HepG2 (cell line): ENCODE measurements at regions not wholly inside any gene's neighbourhood (a gene's known extent, or its start where the extent isn't known, plus 50 kb on each side); places are given as distances from the start of the nearest gene placed in this dataset.

Experiments used
- ATAC-seq: fragments of 200-7000 bp; cut with Tn5 transposase; 3 replicates; pipeline ENCODE4 v1.9.1; 2020; ENCODE audit warnings: mild to moderate bottlenecking, moderate library complexity
- BruUV-seq: library from RNA; stranded (reverse); fragments of 400-500 nt; replicated peaks from 2 replicates; lab custom pipeline; 2021; lab: Mats Ljungman, UMichigan
- CTCF ChIA-PET: fragments of 300-600 bp; formaldehyde crosslinking; extraction: SDS; loops from one replicate; lab custom pipeline; 2021; ENCODE audit warnings: low total read pairs, inconsistent platforms, low intra/inter-chr PET ratio; lab: Yijun Ruan, JAX
- POLR2A ChIA-PET: fragments of 350-600 bp; sonication (Branson Sonifier 250); formaldehyde crosslinking; loops from one replicate; lab custom pipeline; 2020; ENCODE audit warnings: antibody characterized with exemption, inconsistent platforms; lab: Yijun Ruan, JAX
- DNase-seq: peaks from one replicate; pipeline ENCODE4 v3.0.0-alpha.2; 2015; ENCODE audit warnings: low spot score
- FAIRE-seq: peaks from 3 replicates; lab custom pipeline; 2011; peaks lifted over from hg19 to GRCh38; lab: Jason Lieb, UNC
- H2AFZ ChIP-seq: one replicate; pipeline ENCODE4 v1.6.1; 2011; ENCODE audit warnings: low read length, inconsistent platforms
- H3K27ac ChIP-seq: fragments of 300-600 bp; 3 replicates; pipeline ENCODE4 v1.8.0; 2011; ENCODE audit warnings: mixed run types, mild to moderate bottlenecking, mixed read lengths, low read length, inconsistent platforms; ENCODE audit not compliant: insufficient read depth; ENCODE audit errors: extremely low read length
- H3K27me3 ChIP-seq, 2 experiments: fragments of 200-600 bp in 1 of 2; 2 replicates in 1 of 2; 3 replicates in 1 of 2; pipeline versions ENCODE4 v1.6.0 to v1.8.0; 2011; ENCODE audit warnings: low read length in 2 of 2, mild to moderate bottlenecking in 2 of 2, moderate library complexity in 2 of 2, inconsistent platforms in 1 of 2; ENCODE audit not compliant: insufficient read depth in 2 of 2, control insufficient read depth in 1 of 2
- H3K36me3 ChIP-seq, 2 experiments: fragments of 200-600 bp in 1 of 2; replicated peaks in 1 of 2; 2 replicates in 1 of 2; 3 replicates in 1 of 2; pipeline versions ENCODE4 v1.5.1 to v1.8.0; 2011; ENCODE audit warnings: low read length in 2 of 2, inconsistent platforms in 1 of 2; ENCODE audit not compliant: insufficient read depth in 2 of 2, control insufficient read depth in 1 of 2
- H3K4me1 ChIP-seq: 2 replicates; pipeline ENCODE4 v1.5.1; 2012; ENCODE audit warnings: low read length, inconsistent platforms; ENCODE audit not compliant: insufficient read depth
- H3K4me2 ChIP-seq: 2 replicates; pipeline ENCODE4 v1.6.0; 2011; ENCODE audit warnings: low read depth, low read length, inconsistent platforms
- H3K4me3 ChIP-seq, 3 experiments: fragments of 200-600 bp in 1 of 3; sonication (generic), shearing (Covaris generic) in 1 of 3; replicated peaks in 1 of 3; 2 replicates each; pipeline ENCODE4 v1.5.1; 2011 to 2016; ENCODE audit warnings: low read length in 3 of 3, inconsistent platforms in 2 of 3, low read depth in 2 of 3, mild to moderate bottlenecking in 2 of 3, control low read depth in 1 of 3, mixed read lengths in 1 of 3; ENCODE audit not compliant: insufficient read depth in 1 of 3
- H3K79me2 ChIP-seq: one replicate; pipeline ENCODE4 v1.6.1; 2011; ENCODE audit warnings: low read length, inconsistent platforms; ENCODE audit not compliant: insufficient read depth
- H3K9ac ChIP-seq: 2 replicates; pipeline ENCODE4 v1.6.0; 2011; ENCODE audit warnings: mild to moderate bottlenecking, low read depth, low read length, inconsistent platforms; ENCODE audit not compliant: insufficient read depth
- H3K9me3 ChIP-seq: 2 replicates; pipeline ENCODE4 v1.5.1; 2012; ENCODE audit warnings: mild to moderate bottlenecking, low read length
- H4K20me1 ChIP-seq: 2 replicates; pipeline ENCODE4 v1.6.0; 2011; ENCODE audit warnings: inconsistent platforms, mild to moderate bottlenecking, low read length, moderate library complexity; ENCODE audit not compliant: insufficient read depth
- DMAP1 ChIP-seq: IDR thresholded peaks from 2 replicates; pipeline ENCODE4 v1.6.1; 2016
- EHMT2 ChIP-seq: fragments of 200-600 bp; sonication (generic); IDR thresholded peaks from 2 replicates; pipeline ENCODE4 v1.7.0; 2017; ENCODE audit warnings: antibody characterized with exemption, low read depth, low read length, borderline replicate concordance
- ELF1 ChIP-seq: sonication (generic); formaldehyde crosslinking; IDR thresholded peaks from 2 replicates; pipeline ENCODE4 v1.4.0; 2020; ENCODE audit warnings: missing genetic modification reagents
- ETV6 ChIP-seq: sonication (generic); formaldehyde crosslinking; conservative IDR thresholded peaks from 2 replicates; pipeline ENCODE4 v1.4.0; 2020; ENCODE audit warnings: missing genetic modification reagents
- HNF4A ChIP-seq: sonication (generic); formaldehyde crosslinking; IDR thresholded peaks from 2 replicates; pipeline ENCODE4 v1.4.0; 2020; ENCODE audit warnings: missing genetic modification reagents
- IRF2 ChIP-seq: IDR thresholded peaks from 2 replicates; pipeline ENCODE4 v1.6.1; 2018; ENCODE audit warnings: missing genetic modification reagents, missing compliant biosample characterization
- ONECUT2 ChIP-seq: sonication (generic); formaldehyde crosslinking; IDR thresholded peaks from 2 replicates; pipeline ENCODE4 v1.4.0; 2020; ENCODE audit warnings: missing genetic modification reagents
- PRPF4 ChIP-seq: fragments of 200-400 bp; formaldehyde crosslinking; IDR thresholded peaks from 2 replicates; pipeline ENCODE4 v1.6.1; 2016; ENCODE audit warnings: low read length, low read depth; ENCODE audit not compliant: poor library complexity, severe bottlenecking
- SOX5 ChIP-seq: IDR thresholded peaks from 2 replicates; pipeline ENCODE4 v1.6.1; 2016; ENCODE audit warnings: borderline replicate concordance
- ZFP90 ChIP-seq: sonication (generic); formaldehyde crosslinking; IDR thresholded peaks from 2 replicates; pipeline ENCODE4 v1.8.0; 2022; ENCODE audit warnings: missing genetic modification reagents, mild to moderate bottlenecking, inconsistent platforms, borderline replicate concordance
- ZNF382 ChIP-seq: sonication (generic); formaldehyde crosslinking; IDR thresholded peaks from 2 replicates; pipeline ENCODE4 v1.5.0; 2020; ENCODE audit warnings: missing genetic modification reagents, mild to moderate bottlenecking, borderline replicate concordance
- ZNF644 ChIP-seq: IDR thresholded peaks from 2 replicates; pipeline ENCODE4 v1.6.1; 2016; ENCODE audit warnings: low read depth
- ZNF674 ChIP-seq: sonication (generic); formaldehyde crosslinking; IDR thresholded peaks from 2 replicates; pipeline ENCODE4 v1.5.0; 2020; ENCODE audit warnings: low read depth, mild to moderate bottlenecking, missing genetic modification reagents
- ZNF878 ChIP-seq: sonication (generic); formaldehyde crosslinking; IDR thresholded peaks from 2 replicates; pipeline ENCODE4 v1.8.1; 2023; ENCODE audit warnings: mild to moderate bottlenecking, missing genetic modification reagents, moderate library complexity
- WGBS: methylation state at CpG from one replicate; pipeline ENCODE4 v1.1.6; 2017; ENCODE audit warnings: low lambda C conversion rate; 5-methylcytosine and 5-hydroxymethylcytosine counted together
- in situ Hi-C: cut with HindIII; loops from 2 replicates; pipeline ENCODE4 v1.10.0; 2017; ENCODE audit warnings: low pct_unique_long_range_greater_than_20kb; ENCODE audit not compliant: extremely low pct_ligation_motif_present
- intact Hi-C: fragments of 100-400 bp; cut with micrococcal nuclease; formaldehyde crosslinking; loops from one replicate; pipeline ENCODE4 v1.10.0; 2022; ENCODE audit not compliant: unreplicated experiment
- TF ChIP-seq, protein P1 (sequence below): sonication (generic); formaldehyde crosslinking; IDR thresholded peaks from 2 replicates; pipeline ENCODE4 v1.5.1; 2020; ENCODE audit warnings: mild to moderate bottlenecking, missing genetic modification reagents, borderline replicate concordance

DNA sequence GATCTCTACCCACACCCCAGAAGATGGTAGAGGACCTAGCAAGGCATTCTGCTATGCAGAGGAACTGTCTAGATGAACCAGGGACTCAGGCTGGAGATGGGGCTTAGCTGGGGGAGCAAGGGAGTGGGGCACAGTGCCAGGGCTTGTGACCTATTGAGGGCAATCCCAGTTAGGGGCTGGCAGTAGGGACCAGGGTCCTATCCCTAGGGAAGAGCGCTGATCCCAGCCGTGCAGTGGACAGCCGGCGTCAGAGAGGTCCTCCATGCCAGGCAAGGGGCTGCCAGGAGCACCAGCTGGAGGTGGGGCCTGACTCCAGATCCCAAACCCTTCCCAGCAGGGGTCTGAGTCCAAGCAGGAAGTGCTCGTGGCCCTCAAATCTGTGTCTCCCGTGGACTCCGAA, 52.7 kb upstream of the NEURL1B start:
- H3K9me3 ChIP-seq, result no peaks in the 10 kb centered on the region
- in situ Hi-C loops, result no loop called here
- H4K20me1 ChIP-seq, result no peaks in the 10 kb centered on the region
- FAIRE-seq, result no peak
- H3K27ac ChIP-seq, result no peak overlapping the region
- no peak overlapping the region for H3K4me2 ChIP-seq
- ChIA-PET CTCF (no interaction called here), POLR2A (no interaction called here)
- H3K27me3 ChIP-seq, result peaks cover 5 to 43% of the 10 kb centered on the region in 2 experiments; a peak in 4 of 5 replicates
- H3K4me1 ChIP-seq, result no peaks in the 10 kb centered on the region
- ATAC-seq, result no peak
- no TSS peak for BruUV-seq
- TF ChIP-seq SOX5 (no peak), IRF2 (no peak), HNF4A (CRISPR knock-in tag) (no peak), ETV6 (CRISPR knock-in tag) (no peak), EHMT2 (no peak), ELF1 (CRISPR knock-in tag) (no peak), DMAP1 (CRISPR knock-in tag) (no peak), PRPF4 (no peak), ZNF674 (no peak), ZNF878 (CRISPR knock-in tag) (no peak), ZNF382 (CRISPR knock-in tag) (no peak), ONECUT2 (CRISPR knock-in tag) (no peak), ZFP90 (CRISPR knock-in tag) (no peak), ZNF644 (CRISPR knock-in tag) (no peak)
- TF ChIP-seq, protein P1, sequence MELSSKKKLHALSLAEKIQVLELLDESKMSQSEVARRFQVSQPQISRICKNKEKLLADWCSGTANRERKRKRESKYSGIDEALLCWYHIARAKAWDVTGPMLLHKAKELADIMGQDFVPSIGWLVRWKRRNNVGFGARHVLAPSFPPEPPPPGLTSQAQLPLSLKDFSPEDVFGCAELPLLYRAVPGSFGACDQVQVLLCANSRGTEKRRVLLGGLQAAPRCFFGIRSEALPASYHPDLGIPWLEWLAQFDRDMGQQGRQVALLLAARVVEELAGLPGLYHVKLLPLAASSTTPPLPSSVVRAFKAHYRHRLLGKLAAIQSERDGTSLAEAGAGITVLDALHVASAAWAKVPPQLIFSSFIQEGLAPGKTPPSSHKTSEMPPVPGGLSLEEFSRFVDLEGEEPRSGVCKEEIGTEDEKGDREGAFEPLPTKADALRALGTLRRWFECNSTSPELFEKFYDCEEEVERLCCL, result no peak
- 80% methylated on average over 1 of the region's 7 CpGs for WGBS
- H3K4me3 ChIP-seq, result no peak overlapping the region
- no peak overlapping the region for H2AFZ ChIP-seq
- H3K36me3 ChIP-seq, result no peaks in the 10 kb centered on the region
- no peak overlapping the region for H3K9ac ChIP-seq
- H3K79me2 ChIP-seq, result no peaks in the 10 kb centered on the region
- intact Hi-C loops, result no loop called here
- DNase-seq, result no peak
